SK-N-SH (cell line): ENCODE measurements at regions not wholly inside any gene's neighbourhood (a gene's known extent, or its start where the extent isn't known, plus 50 kb on each side); places are given as distances from the start of the nearest gene placed in this dataset.

Experiments
- CTCF ChIA-PET: fragments of 300-600, 350-600 bp; formaldehyde crosslinking; extraction: SDS; loops from one replicate; lab custom pipeline; 2021; lab: Yijun Ruan, JAX
- POLR2A ChIA-PET: fragments of 350-600 bp; sonication (Branson Sonifier 250); formaldehyde crosslinking; extraction: SDS; loops from one replicate; lab custom pipeline; 2020; ENCODE audit warnings: antibody characterized with exemption, inconsistent platforms; lab: Yijun Ruan, JAX
- DNase-seq: peaks from one replicate; pipeline ENCODE4 v3.0.0; 2012
- H2AFZ ChIP-seq: fragments of 200-600 bp; sonication (generic); 2 replicates; pipeline ENCODE4 v1.8.1; 2016; ENCODE audit warnings: antibody characterized with exemption, mild to moderate bottlenecking, low read depth
- H3F3A ChIP-seq: fragments of 200-600 bp; sonication (generic); replicated peaks from 2 replicates; pipeline ENCODE3; 2016; ENCODE audit warnings: antibody characterized with exemption, mild to moderate bottlenecking; ENCODE audit not compliant: insufficient read depth
- H3K27ac ChIP-seq, 2 experiments: fragments of 200-500 bp in 1 of 2; fragments of 200-600 bp in 1 of 2; sonication (Bioruptor generic) in 1 of 2; sonication (generic), shearing (Covaris generic) in 1 of 2; 2 replicates each; pipeline versions ENCODE4 v1.5.1 to v1.6.1; 2014 to 2016; ENCODE audit warnings: low read depth in 2 of 2, inconsistent platforms in 1 of 2, low read length in 1 of 2, mild to moderate bottlenecking in 1 of 2, mixed read lengths in 1 of 2
- H3K27me3 ChIP-seq: fragments of 200-600 bp; sonication (generic), shearing (Covaris generic); 2 replicates; pipeline ENCODE4 v1.6.1; 2016; ENCODE audit warnings: mixed run types; ENCODE audit not compliant: insufficient read depth
- H3K36me3 ChIP-seq, 2 experiments: fragments of 200-500 bp in 1 of 2; fragments of 200-600 bp in 1 of 2; sonication (Bioruptor generic) in 1 of 2; sonication (generic) in 1 of 2; replicated peaks in 1 of 2; 2 replicates each; pipeline versions ENCODE3 to v1.5.1; 2014 to 2016; ENCODE audit warnings: low read length in 1 of 2, mild to moderate bottlenecking in 1 of 2; ENCODE audit not compliant: insufficient read depth in 2 of 2, control insufficient read depth in 1 of 2
- H3K4me1 ChIP-seq, 2 experiments: fragments of 200-500 bp in 1 of 2; fragments of 200-600 bp in 1 of 2; sonication (Bioruptor generic) in 1 of 2; sonication (generic), shearing (Covaris generic) in 1 of 2; 2 replicates each; pipeline versions ENCODE4 v1.5.1 to v1.6.1; 2014 to 2016; ENCODE audit warnings: low read depth in 1 of 2, low read length in 1 of 2, mixed run types in 1 of 2; ENCODE audit not compliant: insufficient read depth in 2 of 2, control insufficient read depth in 1 of 2
- H3K4me2 ChIP-seq: fragments of 200-600 bp; sonication (generic), shearing (Covaris generic); 2 replicates; pipeline ENCODE4 v1.6.1; 2017; ENCODE audit warnings: mixed run types
- H3K4me3 ChIP-seq, 2 experiments: fragments of 200-500 bp in 1 of 2; fragments of 200-600 bp in 1 of 2; sonication (Bioruptor generic) in 1 of 2; sonication (generic), shearing (Covaris generic) in 1 of 2; 2 replicates each; pipeline versions ENCODE4 v1.5.1 to v1.8.1; 2014 to 2016; ENCODE audit warnings: low read depth in 2 of 2, inconsistent platforms in 1 of 2, low read length in 1 of 2, mild to moderate bottlenecking in 1 of 2, mixed read lengths in 1 of 2, moderate library complexity in 1 of 2
- H3K79me2 ChIP-seq: fragments of 200-600 bp; sonication (generic); 2 replicates; pipeline ENCODE4 v1.8.1; 2017; ENCODE audit warnings: mild to moderate bottlenecking; ENCODE audit not compliant: insufficient read depth
- H3K9ac ChIP-seq: fragments of 200-600 bp; sonication (generic); 2 replicates; pipeline ENCODE4 v1.6.1; 2017; ENCODE audit warnings: mixed run types
- H3K9me2 ChIP-seq: fragments of 200-600 bp; sonication (generic); 2 replicates; pipeline ENCODE4 v1.6.1; 2017; ENCODE audit warnings: mixed run types
- H3K9me3 ChIP-seq: fragments of 200-600 bp; sonication (generic); 2 replicates; pipeline ENCODE4 v1.6.1; 2017; ENCODE audit warnings: mixed run types, mild to moderate bottlenecking, moderate library complexity
- H4K20me1 ChIP-seq: fragments of 200-600 bp; sonication (generic); 2 replicates; pipeline ENCODE4 v1.6.1; 2017; ENCODE audit warnings: mild to moderate bottlenecking, mixed run types; ENCODE audit not compliant: insufficient read depth
- ELF1 ChIP-seq: IDR thresholded peaks from 2 replicates; pipeline ENCODE4 v1.4.0; 2012
- EP300 ChIP-seq, 2 experiments: IDR thresholded peaks; 2 replicates each; pipeline versions ENCODE4 v1.4.0 to v1.6.1; 2012; ENCODE audit warnings: borderline replicate concordance in 1 of 2, low read depth in 1 of 2, low read length in 1 of 2
- FOXM1 ChIP-seq: IDR thresholded peaks from 2 replicates; pipeline ENCODE4 v1.4.0; 2012; ENCODE audit warnings: low read depth, mild to moderate bottlenecking
- MEF2A ChIP-seq: IDR thresholded peaks from 2 replicates; pipeline ENCODE4 v1.4.0; 2012; ENCODE audit warnings: low read depth, borderline replicate concordance
- NFIC ChIP-seq: IDR thresholded peaks from 2 replicates; pipeline ENCODE4 v1.4.0; 2012; ENCODE audit warnings: borderline replicate concordance
- NRF1 ChIP-seq: IDR thresholded peaks from 2 replicates; pipeline ENCODE4 v1.6.1; 2012; ENCODE audit warnings: low read depth, mild to moderate bottlenecking, low read length
- REST ChIP-seq: IDR thresholded peaks from 2 replicates; pipeline ENCODE4 v1.6.1; 2012; ENCODE audit warnings: mild to moderate bottlenecking, low read depth, low read length, moderate library complexity
- RXRA ChIP-seq: IDR thresholded peaks from 2 replicates; pipeline ENCODE4 v1.4.0; 2012; ENCODE audit warnings: low read depth, mild to moderate bottlenecking, borderline replicate concordance
- SIN3A ChIP-seq: IDR thresholded peaks from 2 replicates; pipeline ENCODE4 v1.6.1; 2012; ENCODE audit warnings: low read depth, mild to moderate bottlenecking, low read length, moderate library complexity, borderline replicate concordance
- TCF12 ChIP-seq: IDR thresholded peaks from 2 replicates; pipeline ENCODE4 v1.4.0; 2012
- WGBS: methylation state at CpG from one replicate; pipeline ENCODE4 v1.1.6; 2017; ENCODE audit warnings: low lambda C conversion rate; 5-methylcytosine and 5-hydroxymethylcytosine counted together

DNA sequence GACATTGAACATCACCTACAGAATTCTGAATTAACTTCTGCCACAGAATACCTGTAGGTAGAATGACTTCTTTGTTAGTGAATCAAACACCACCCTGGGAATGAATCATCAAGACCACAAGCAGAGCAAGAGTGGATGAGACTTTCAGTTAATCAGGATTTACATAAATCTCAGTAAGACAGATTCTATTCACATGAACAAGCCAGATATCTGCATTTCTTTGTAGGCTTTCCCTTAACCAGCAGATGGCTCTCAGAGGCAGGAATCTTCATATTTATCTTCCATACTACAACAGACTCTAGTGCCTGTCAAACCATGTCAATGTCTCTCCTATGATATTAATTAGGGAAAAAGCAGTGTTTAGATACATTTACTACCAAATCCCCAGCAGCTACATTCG, 412.1 kb downstream of the KLF12 start (continued):
- TF ChIP-seq REST (no peak), TCF12 (0 out of 2 replicates have a peak, but pooled peaks have one; percentile 12), MEF2A (no peak)

DNA sequence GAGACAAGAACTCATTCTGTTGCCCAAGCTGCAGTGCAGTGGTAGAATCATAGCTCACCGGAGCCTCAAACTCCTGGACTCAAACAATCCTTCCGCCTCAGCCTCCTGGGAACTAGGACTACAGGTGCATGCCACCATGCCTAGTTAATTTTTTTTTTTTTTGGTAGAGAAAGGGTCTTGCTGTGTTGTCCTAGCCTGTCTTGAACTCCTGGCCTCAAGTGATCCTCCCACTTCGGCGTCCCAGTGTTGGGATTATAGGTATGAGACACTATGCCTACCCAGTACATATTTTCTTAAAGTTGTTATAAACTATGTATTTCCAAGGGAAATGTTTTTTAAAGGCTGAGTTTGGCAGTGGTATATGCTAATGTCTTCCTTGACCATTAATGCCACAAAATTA, 412.6 kb downstream of the KLF12 start:
- H3K4me2 ChIP-seq, result no peak overlapping the region
- peaks cover 10% of the 10 kb centered on the region in 2 experiments; a peak in 3 of 4 replicates for H3K4me1 ChIP-seq
- no peaks in the 10 kb centered on the region for H3K36me3 ChIP-seq
- H4K20me1 ChIP-seq, result peaks cover 2% of the 10 kb centered on the region; the same call in 1 of the 2 replicates
- H3K4me3 ChIP-seq, result no peak overlapping the region
- H3K79me2 ChIP-seq, result no peaks in the 10 kb centered on the region
- WGBS, result 83% methylated on average over 4 of the region's 4 CpGs
- H3K9me2 ChIP-seq, result no peaks in the 10 kb centered on the region
- no peak overlapping the region for H2AFZ ChIP-seq
- peaks cover 8% of the 10 kb centered on the region for H3F3A ChIP-seq
- no peak overlapping the region for H3K9ac ChIP-seq
- H3K27ac ChIP-seq, result no peak overlapping the region
- CTCF ChIA-PET, result interaction anchor here (0.6 to 2.5 kb wide), 2 partner anchors 35 to 565 kb away, joined by 3 to 10 read pairs; no protein-coding TSS in a partner anchor
- TF ChIP-seq SIN3A, result no peak
- no peak for TF ChIP-seq NRF1
- no peak for TF ChIP-seq EP300 (IDR thresholded peaks at IDR 0.05; ENCODE audit: borderline replicate concordance in 1 of 2, low read depth in 1 of 2, low read length in 1 of 2)
- TF ChIP-seq NFIC, result no peak
- no peak for TF ChIP-seq REST
- TF ChIP-seq ELF1, result no peak
- no peak for TF ChIP-seq RXRA
- TF ChIP-seq FOXM1, result no peak
- POLR2A ChIA-PET, result no interaction called here
- H3K9me3 ChIP-seq, result no peaks in the 10 kb centered on the region
- DNase-seq, result no peak
- H3K27me3 ChIP-seq, result no peaks in the 10 kb centered on the region
